Adrenal gland (tissue), 5 donors: ENCODE measurements at regions not wholly inside any gene's neighbourhood (a gene's known extent, or its start where the extent isn't known, plus 50 kb on each side); places are given as distances from the start of the nearest gene placed in this dataset.

Experiments
- POLR2A ChIP-seq, 2 donors: fragments of 450-650 bp; IDR thresholded peaks; one replicate each; pipeline ENCODE4 v1.6.1; 2017; ENCODE audit warnings: antibody characterized with exemption in 2 of 2, mild to moderate bottlenecking in 2 of 2, moderate library complexity in 1 of 2
- TF ChIP-seq, protein P1 (sequence below), 6 experiments: fragments of 450-650 bp in 4 of 6; fragments of 200-600 bp in 2 of 6; sonication (generic) in 1 of 6; IDR thresholded peaks; 1 replicate in 5 of 6; 2 replicates in 1 of 6; pipeline versions ENCODE4 v1.5.1 to v1.8.0; 2016 to 2021; ENCODE audit warnings: antibody characterized with exemption in 6 of 6, mild to moderate bottlenecking in 2 of 6, moderate library complexity in 1 of 6
- donor health status: DM: no; HTN: no; CAD: no.

GRCh38 chr5:169423580-169424278 lies 122.8 kb upstream of the SLIT3 start:
- TF ChIP-seq, protein P1, sequence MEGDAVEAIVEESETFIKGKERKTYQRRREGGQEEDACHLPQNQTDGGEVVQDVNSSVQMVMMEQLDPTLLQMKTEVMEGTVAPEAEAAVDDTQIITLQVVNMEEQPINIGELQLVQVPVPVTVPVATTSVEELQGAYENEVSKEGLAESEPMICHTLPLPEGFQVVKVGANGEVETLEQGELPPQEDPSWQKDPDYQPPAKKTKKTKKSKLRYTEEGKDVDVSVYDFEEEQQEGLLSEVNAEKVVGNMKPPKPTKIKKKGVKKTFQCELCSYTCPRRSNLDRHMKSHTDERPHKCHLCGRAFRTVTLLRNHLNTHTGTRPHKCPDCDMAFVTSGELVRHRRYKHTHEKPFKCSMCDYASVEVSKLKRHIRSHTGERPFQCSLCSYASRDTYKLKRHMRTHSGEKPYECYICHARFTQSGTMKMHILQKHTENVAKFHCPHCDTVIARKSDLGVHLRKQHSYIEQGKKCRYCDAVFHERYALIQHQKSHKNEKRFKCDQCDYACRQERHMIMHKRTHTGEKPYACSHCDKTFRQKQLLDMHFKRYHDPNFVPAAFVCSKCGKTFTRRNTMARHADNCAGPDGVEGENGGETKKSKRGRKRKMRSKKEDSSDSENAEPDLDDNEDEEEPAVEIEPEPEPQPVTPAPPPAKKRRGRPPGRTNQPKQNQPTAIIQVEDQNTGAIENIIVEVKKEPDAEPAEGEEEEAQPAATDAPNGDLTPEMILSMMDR (IDR thresholded peaks at IDR 0.05), result no peak
- TF ChIP-seq POLR2A (IDR thresholded peaks at IDR 0.05), result no peak
